Duodenal mucosa (tissue), 2 donors: ENCODE measurements at regions not wholly inside any gene's neighbourhood (a gene's known extent, or its start where the extent isn't known, plus 50 kb on each side); places are given as distances from the start of the nearest gene placed in this dataset.

Experiments used
- H3K27ac ChIP-seq: one replicate; pipeline ENCODE4 v1.7.0; 2013; ENCODE audit warnings: low read depth, low read length
- H3K27me3 ChIP-seq, 2 donors: one replicate each; pipeline ENCODE4 v1.7.0; 2013; ENCODE audit warnings: low read length in 2 of 2, control low read depth in 1 of 2; ENCODE audit not compliant: insufficient read depth in 2 of 2, control insufficient read depth in 1 of 2
- H3K36me3 ChIP-seq, 2 donors: one replicate each; pipeline ENCODE4 v1.7.0; 2013; ENCODE audit warnings: low read length in 2 of 2, control low read depth in 1 of 2; ENCODE audit not compliant: insufficient read depth in 2 of 2, control insufficient read depth in 1 of 2
- H3K4me1 ChIP-seq, 2 donors: one replicate each; pipeline ENCODE4 v1.7.0; 2013; ENCODE audit warnings: low read length in 2 of 2, control low read depth in 1 of 2; ENCODE audit not compliant: insufficient read depth in 2 of 2, control insufficient read depth in 1 of 2
- H3K4me3 ChIP-seq, 2 donors: one replicate each; pipeline ENCODE4 v1.7.0; 2013; ENCODE audit warnings: low read length in 2 of 2, low read depth in 1 of 2
- H3K9ac ChIP-seq, 2 donors: one replicate each; pipeline ENCODE4 v1.7.0; 2013; ENCODE audit warnings: low read length in 2 of 2, low read depth in 1 of 2
- H3K9me3 ChIP-seq, 2 donors: one replicate each; pipeline ENCODE4 v1.7.0; 2013; ENCODE audit warnings: low read length in 2 of 2, control low read depth in 1 of 2; ENCODE audit not compliant: control insufficient read depth in 1 of 2

GRCh38 chr6:10215326-10216110 is 199.4 kb downstream of the TFAP2A start:
- Histone ChIP-seq H3K27me3 (no peaks in the 10 kb centered on the region), H3K4me1 (no peaks in the 10 kb centered on the region), H3K9ac (no peak overlapping the region), H3K27ac (no peak overlapping the region), H3K9me3 (no peaks in the 10 kb centered on the region), H3K4me3 (no peak overlapping the region), H3K36me3 (no peaks in the 10 kb centered on the region)

GRCh38 chr6:10210052-10210451 is 204.8 kb downstream of the TFAP2A start:
- Histone ChIP-seq H3K27ac (no peak overlapping the region), H3K36me3 (no peaks in the 10 kb centered on the region), H3K4me3 (no peak overlapping the region), H3K9me3 (no peaks in the 10 kb centered on the region), H3K4me1 (no peaks in the 10 kb centered on the region), H3K9ac (no peak overlapping the region), H3K27me3 (no peaks in the 10 kb centered on the region)

- H3K27me3 ChIP-seq: no peaks in the 10 kb centered on the region
- no peak overlapping the region for H3K27ac ChIP-seq
- H3K9me3 ChIP-seq: no peaks in the 10 kb centered on the region
- no peak overlapping the region for H3K9ac ChIP-seq
- no peaks in the 10 kb centered on the region for H3K4me1 ChIP-seq
- no peaks in the 10 kb centered on the region for H3K36me3 ChIP-seq
- no peak overlapping the region for H3K4me3 ChIP-seq
Measured at GRCh38 chr6:10205892-10206291, 209.0 kb downstream of the TFAP2A start.

DNA sequence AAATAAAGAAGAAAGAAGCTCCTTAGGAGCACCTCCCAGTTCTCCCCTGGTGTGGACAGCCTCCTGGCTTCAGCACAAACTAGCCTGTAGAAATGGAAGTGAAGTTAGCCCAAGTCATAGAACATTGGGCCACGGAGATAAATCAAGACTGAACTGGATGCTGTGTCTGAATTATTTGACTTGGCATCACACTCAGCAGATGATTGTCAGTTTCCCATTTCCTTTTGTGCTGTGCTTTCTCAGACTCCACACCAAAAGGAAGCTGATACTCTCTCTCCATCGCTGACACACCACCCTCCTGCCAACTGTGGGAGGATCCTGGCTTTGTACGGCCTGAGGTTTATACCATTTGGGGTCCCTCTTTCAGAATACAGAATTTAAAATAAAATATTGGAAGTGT is 209.8 kb downstream of the TFAP2A start:
- H3K27ac ChIP-seq: no peak overlapping the region
- no peak overlapping the region for H3K4me3 ChIP-seq
- no peaks in the 10 kb centered on the region for H3K9me3 ChIP-seq
- no peaks in the 10 kb centered on the region for H3K36me3 ChIP-seq
- H3K9ac ChIP-seq: no peak overlapping the region
- no peaks in the 10 kb centered on the region for H3K27me3 ChIP-seq
- no peaks in the 10 kb centered on the region for H3K4me1 ChIP-seq

DNA sequence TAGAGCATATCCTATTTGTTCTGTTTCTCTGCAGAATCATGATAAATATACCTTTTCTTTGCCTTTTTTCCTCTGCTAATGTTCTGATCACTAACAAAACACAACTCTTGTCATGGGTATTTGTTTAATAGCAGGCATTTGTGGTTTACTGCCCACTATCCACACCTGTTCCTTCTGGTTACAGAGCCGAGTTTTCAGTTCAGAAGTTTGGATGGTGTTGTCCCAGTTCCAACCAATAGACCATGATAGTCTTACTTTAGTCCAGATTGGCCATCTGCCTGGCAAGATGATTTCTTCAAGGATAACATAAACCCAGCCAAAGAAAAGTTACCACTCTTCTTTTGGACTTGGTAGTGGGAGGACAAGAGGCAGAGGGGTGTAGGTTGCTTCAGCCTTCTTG is 211.2 kb downstream of the TFAP2A start:
- H3K27me3 ChIP-seq: no peaks in the 10 kb centered on the region

DNA sequence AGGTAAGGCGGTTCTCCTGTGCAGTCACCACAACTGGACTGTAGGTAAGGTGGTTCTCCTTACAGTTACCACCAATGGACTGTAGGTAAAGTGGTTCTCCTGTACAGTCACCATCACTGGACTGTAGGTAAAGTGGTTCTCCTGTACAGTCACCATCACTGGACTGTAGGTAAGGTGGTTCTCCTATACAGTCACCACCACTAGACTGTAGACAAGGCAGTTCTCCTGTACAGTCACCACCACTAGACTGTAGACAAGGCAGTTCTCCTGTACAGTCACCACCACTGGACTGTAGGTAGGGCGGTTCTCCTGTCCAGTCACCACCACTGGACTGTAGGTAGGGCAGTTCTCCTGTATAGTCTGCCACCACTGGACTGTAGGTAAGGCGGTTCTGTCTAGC is 212.3 kb downstream of the TFAP2A start:
- Histone ChIP-seq H3K36me3 (no peaks in the 10 kb centered on the region), H3K9me3 (no peaks in the 10 kb centered on the region), H3K9ac (no peak overlapping the region), H3K4me1 (no peaks in the 10 kb centered on the region), H3K27me3 (no peaks in the 10 kb centered on the region), H3K4me3 (no peak overlapping the region), H3K27ac (no peak overlapping the region)

More for the DNA sequence above, 211.2 kb downstream of the TFAP2A start:
- Histone ChIP-seq H3K4me1 (no peaks in the 10 kb centered on the region), H3K36me3 (no peaks in the 10 kb centered on the region), H3K27ac (no peak overlapping the region), H3K9ac (no peak overlapping the region), H3K4me3 (no peak overlapping the region), H3K9me3 (no peaks in the 10 kb centered on the region)

- H3K4me1 ChIP-seq: no peaks in the 10 kb centered on the region
- H3K27me3 ChIP-seq: no peaks in the 10 kb centered on the region
- H3K4me3 ChIP-seq: no peak overlapping the region
- H3K9me3 ChIP-seq: no peaks in the 10 kb centered on the region
- no peak overlapping the region for H3K9ac ChIP-seq
- no peaks in the 10 kb centered on the region for H3K36me3 ChIP-seq
- no peak overlapping the region for H3K27ac ChIP-seq
Measured at GRCh38 chr6:10201606-10202510, 213.0 kb downstream of the TFAP2A start.

DNA sequence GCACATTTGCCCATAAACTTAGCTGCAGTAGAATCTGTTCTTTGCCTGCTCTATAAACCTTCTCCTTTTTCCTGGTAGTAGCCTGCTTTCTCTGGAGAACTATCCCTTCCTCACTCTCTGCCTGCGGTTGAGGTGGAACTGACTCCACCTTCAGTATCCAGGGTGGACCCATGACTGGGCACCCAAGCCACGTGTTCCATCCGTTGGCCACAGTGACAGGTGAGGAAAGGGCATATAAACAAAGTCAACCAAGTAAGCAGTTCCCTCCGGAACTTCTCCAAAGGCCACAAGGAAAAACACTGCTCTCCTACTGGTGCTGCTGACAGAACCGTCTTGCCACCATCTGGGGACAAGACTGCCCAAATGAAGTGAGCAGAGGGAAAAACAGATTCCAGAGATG is 218.8 kb downstream of the TFAP2A start:
- H3K4me1 ChIP-seq: no peaks in the 10 kb centered on the region
- H3K36me3 ChIP-seq: no peaks in the 10 kb centered on the region
- no peak overlapping the region for H3K27ac ChIP-seq
- H3K27me3 ChIP-seq: no peaks in the 10 kb centered on the region
- H3K9me3 ChIP-seq: no peaks in the 10 kb centered on the region
- H3K9ac ChIP-seq: no peak overlapping the region
- no peak overlapping the region for H3K4me3 ChIP-seq

DNA sequence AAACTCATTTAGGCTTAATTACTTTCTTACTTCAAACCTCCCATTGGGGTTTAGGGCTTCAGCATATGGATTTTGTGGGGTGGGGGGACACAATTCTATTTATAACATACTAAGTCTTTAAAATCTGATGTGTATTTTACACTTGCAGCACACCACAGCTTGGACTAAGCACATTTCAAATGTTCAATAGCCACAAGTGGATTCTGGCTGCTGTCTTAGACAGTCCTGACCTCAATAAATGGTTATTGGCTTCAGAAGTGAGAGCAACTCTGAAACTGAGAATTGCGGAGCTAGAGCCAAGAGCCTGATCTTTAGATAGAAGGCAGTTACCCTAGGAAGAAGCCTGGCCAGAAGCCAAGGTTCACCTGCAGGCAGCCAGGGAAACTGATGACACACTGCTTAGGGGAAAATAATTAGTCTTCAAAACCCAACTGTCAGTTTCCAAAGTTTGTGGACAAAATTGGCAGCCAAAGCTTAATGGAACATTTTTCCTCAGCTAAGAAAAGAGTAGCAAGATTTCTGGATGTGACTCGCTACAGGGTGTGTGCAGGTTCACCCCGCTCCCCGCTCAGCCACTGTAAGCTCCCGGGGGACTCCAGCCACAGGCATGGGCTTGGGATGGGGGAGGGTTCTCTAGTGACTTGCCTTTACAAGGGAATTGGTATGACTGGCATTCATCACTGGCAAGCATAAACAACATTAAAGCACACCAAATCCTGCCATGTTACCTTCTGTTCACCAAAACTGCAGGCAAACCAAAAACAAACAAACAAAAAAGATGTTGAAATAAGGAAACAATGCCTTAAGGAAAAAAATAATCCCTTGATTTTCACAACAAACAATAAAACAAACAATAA is 219.8 kb downstream of the TFAP2A start:
- Histone ChIP-seq H3K27me3 (no peaks in the 10 kb centered on the region), H3K4me1 (no peaks in the 10 kb centered on the region), H3K36me3 (no peaks in the 10 kb centered on the region), H3K27ac (no peak overlapping the region), H3K9ac (no peak overlapping the region), H3K4me3 (no peak overlapping the region), H3K9me3 (no peaks in the 10 kb centered on the region)
